Thoracic aorta (tissue), 2 donors: ENCODE measurements at regions not wholly inside any gene's neighbourhood (a gene's known extent, or its start where the extent isn't known, plus 50 kb on each side); places are given as distances from the start of the nearest gene placed in this dataset.

Source experiments
- ATAC-seq: fragments of 150-250 bp; one replicate; pipeline ENCODE4 v1.8.0; 2017; ENCODE audit warnings: low read depth; ENCODE audit not compliant: insufficient number of reproducible peaks, low FRiP score
- DNase-seq: peaks from one replicate; pipeline ENCODE4 v3.0.0-alpha.2; 2020; ENCODE audit warnings: low spot score
- H3K27ac ChIP-seq, 2 donors: fragments of 200-600 bp; sonication (generic); 1 replicate in 1 of 2; 2 replicates in 1 of 2; pipeline ENCODE4 v1.5.1; 2016; ENCODE audit warnings: mild to moderate bottlenecking in 2 of 2, moderate library complexity in 2 of 2
- H3K27me3 ChIP-seq: fragments of 200-600 bp; sonication (generic); replicated peaks from 2 replicates; pipeline ENCODE4 v1.6.0; 2016; ENCODE audit warnings: mild to moderate bottlenecking; ENCODE audit not compliant: insufficient read depth
- H3K36me3 ChIP-seq: fragments of 200-600 bp; sonication (generic); one replicate; pipeline ENCODE4 v1.5.1; 2016
- H3K4me1 ChIP-seq, 2 donors: fragments of 200-600 bp; sonication (generic); 1 replicate in 1 of 2; 2 replicates in 1 of 2; pipeline versions ENCODE4 v1.5.1 to v1.6.0; 2016; ENCODE audit warnings: low read depth in 2 of 2, mild to moderate bottlenecking in 1 of 2; ENCODE audit not compliant: control insufficient read depth in 1 of 2
- H3K4me3 ChIP-seq: fragments of 200-600 bp; sonication (generic); 2 replicates; pipeline ENCODE4 v1.5.1; 2016; ENCODE audit warnings: mild to moderate bottlenecking
- H3K9me3 ChIP-seq: fragments of 200-600 bp; sonication (generic); 2 replicates; pipeline ENCODE4 v1.5.1; 2016
- TF ChIP-seq, protein P1 (sequence below): fragments of 200-600 bp; sonication (generic); IDR thresholded peaks from one replicate; pipeline ENCODE4 v1.5.1; 2019; ENCODE audit warnings: antibody characterized with exemption

DNA sequence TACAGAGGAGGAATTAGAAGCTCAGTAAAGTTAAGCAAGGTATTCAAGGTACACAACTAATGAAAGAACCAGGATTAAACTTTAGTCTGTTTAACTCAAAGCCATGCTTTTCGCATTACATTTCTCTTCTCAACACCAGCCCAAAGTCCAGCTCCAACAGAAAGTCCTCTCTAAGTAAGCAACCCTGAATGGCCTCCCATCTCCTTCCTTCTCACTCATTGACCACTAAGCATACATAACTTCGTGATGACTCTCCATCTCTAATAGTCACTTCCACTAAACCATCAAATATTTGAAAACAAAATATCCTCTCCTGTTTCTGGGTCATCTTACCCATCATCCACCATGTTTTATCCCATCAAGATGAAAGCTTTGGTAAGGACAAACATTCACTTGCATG lies 219.8 kb downstream of the RAD51AP2 start:
- no peaks in the 10 kb centered on the region for H3K27me3 ChIP-seq
- no peaks in the 10 kb centered on the region for H3K4me1 ChIP-seq
- DNase-seq = no peak
- TF ChIP-seq, protein P1, sequence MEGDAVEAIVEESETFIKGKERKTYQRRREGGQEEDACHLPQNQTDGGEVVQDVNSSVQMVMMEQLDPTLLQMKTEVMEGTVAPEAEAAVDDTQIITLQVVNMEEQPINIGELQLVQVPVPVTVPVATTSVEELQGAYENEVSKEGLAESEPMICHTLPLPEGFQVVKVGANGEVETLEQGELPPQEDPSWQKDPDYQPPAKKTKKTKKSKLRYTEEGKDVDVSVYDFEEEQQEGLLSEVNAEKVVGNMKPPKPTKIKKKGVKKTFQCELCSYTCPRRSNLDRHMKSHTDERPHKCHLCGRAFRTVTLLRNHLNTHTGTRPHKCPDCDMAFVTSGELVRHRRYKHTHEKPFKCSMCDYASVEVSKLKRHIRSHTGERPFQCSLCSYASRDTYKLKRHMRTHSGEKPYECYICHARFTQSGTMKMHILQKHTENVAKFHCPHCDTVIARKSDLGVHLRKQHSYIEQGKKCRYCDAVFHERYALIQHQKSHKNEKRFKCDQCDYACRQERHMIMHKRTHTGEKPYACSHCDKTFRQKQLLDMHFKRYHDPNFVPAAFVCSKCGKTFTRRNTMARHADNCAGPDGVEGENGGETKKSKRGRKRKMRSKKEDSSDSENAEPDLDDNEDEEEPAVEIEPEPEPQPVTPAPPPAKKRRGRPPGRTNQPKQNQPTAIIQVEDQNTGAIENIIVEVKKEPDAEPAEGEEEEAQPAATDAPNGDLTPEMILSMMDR = no peak
- no peak overlapping the region for H3K27ac ChIP-seq
- H3K36me3 ChIP-seq = no peaks in the 10 kb centered on the region
- H3K4me3 ChIP-seq = no peak overlapping the region
- H3K9me3 ChIP-seq = no peaks in the 10 kb centered on the region
- no peak for ATAC-seq

GRCh38 chr2:17296686-17297085 lies 221.6 kb downstream of the RAD51AP2 start:
- TF ChIP-seq, protein P1 = no peak
- no peaks in the 10 kb centered on the region for H3K4me1 ChIP-seq
- no peaks in the 10 kb centered on the region for H3K27me3 ChIP-seq
- no peaks in the 10 kb centered on the region for H3K9me3 ChIP-seq
- H3K4me3 ChIP-seq = no peak overlapping the region
- no peak for ATAC-seq
- H3K27ac ChIP-seq = no peak overlapping the region
- no peaks in the 10 kb centered on the region for H3K36me3 ChIP-seq
- DNase-seq = no peak

DNA sequence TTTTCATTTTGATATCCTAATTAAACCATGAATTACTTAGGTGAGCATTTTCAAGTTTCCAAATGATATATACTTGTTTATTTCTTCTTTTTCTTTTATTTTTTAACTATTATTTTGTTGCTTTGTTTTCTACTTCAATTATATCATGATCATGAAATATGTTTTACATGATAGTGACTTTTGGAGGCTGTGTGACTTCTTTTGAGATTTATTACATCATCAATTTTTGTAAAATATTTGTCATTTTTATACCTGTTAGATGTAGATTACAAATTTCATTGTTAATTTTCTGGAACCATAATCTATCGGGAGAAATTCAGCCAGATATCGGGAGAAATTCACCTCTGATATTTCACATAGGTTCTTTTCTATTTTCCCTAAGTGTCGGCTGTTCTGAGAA lies 228.6 kb downstream of the RAD51AP2 start:
- Histone ChIP-seq H3K27ac (no peak overlapping the region), H3K27me3 (no peaks in the 10 kb centered on the region), H3K36me3 (no peaks in the 10 kb centered on the region), H3K9me3 (no peaks in the 10 kb centered on the region), H3K4me1 (no peaks in the 10 kb centered on the region), H3K4me3 (no peak overlapping the region)
- TF ChIP-seq, protein P1 = no peak
- ATAC-seq (no peak), DNase-seq (no peak)

- Histone ChIP-seq H3K36me3 (no peaks in the 10 kb centered on the region), H3K4me3 (no peak overlapping the region), H3K4me1 (no peaks in the 10 kb centered on the region), H3K27me3 (no peaks in the 10 kb centered on the region), H3K9me3 (no peaks in the 10 kb centered on the region), H3K27ac (no peak overlapping the region)
- ATAC-seq (no peak), DNase-seq (no peak)
- TF ChIP-seq, protein P1 = no peak
Observed at GRCh38 chr2:17287183-17287582, 231.1 kb downstream of the RAD51AP2 start.

DNA sequence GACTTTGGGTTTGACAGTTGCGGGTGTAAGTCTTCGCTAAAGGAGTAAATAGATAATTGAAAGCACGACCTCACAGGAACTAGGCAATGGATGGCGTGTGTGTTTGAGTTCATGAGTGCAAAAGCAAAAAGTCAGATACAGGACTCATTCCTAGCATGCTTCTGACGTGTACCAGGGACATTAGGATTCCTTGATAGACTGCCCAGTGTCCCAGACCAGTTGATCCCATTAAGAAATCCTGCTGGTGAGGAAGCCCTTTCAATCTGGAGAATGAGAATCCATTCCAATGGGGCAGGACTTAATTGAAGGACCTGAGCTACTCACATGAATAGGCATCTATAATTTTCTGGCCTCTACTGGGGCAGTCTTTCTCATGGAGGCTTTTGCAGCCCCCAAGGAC lies 235.4 kb downstream of the RAD51AP2 start:
- ATAC-seq = no peak
- no peak overlapping the region for H3K4me3 ChIP-seq
- TF ChIP-seq, protein P1 = no peak

More for the DNA sequence above, 235.4 kb downstream of the RAD51AP2 start:
- H3K36me3 ChIP-seq = no peaks in the 10 kb centered on the region
- H3K9me3 ChIP-seq = no peaks in the 10 kb centered on the region
- no peaks in the 10 kb centered on the region for H3K4me1 ChIP-seq
- no peak for DNase-seq
- no peak overlapping the region for H3K27ac ChIP-seq
- no peaks in the 10 kb centered on the region for H3K27me3 ChIP-seq
